ENCODE measurements at regions not wholly inside any gene's neighbourhood (a gene's known extent, or its start where the extent isn't known, plus 50 kb on each side); places are given as distances from the start of the nearest gene placed in this dataset.

- no peak for DNase-seq
- H3K4me3 ChIP-seq = no peak overlapping the region
Observed at GRCh38 chr7:46885167-46885566, 696.7 kb downstream of the TNS3 start.

GRCh38 chr7:46881507-46882127 lies 700.3 kb downstream of the TNS3 start:
- no peaks in the 10 kb centered on the region for H3K27me3 ChIP-seq
- H3K4me1 ChIP-seq = no peaks in the 10 kb centered on the region
- 73 to 75% methylated on average over 4 to 6 of the region's 6 CpGs for WGBS, 2 donors
- peak overlapping the region in 1 of 2 donors; percentile 27 for H3K4me3 ChIP-seq
- no peak overlapping the region for H3K27ac ChIP-seq
- H3K9me3 ChIP-seq = no peaks in the 10 kb centered on the region
- intact Hi-C loops (cut with DNase I; ENCODE audit: low total_unique reads) = no loop called here
- no peak for DNase-seq
- no peaks in the 10 kb centered on the region for H3K36me3 ChIP-seq (ENCODE audit: low read depth, missing control alignments)
- TF ChIP-seq CTCF (IDR thresholded peaks at IDR 0.05) = no peak
- no peak for TF ChIP-seq POLR2A (IDR thresholded peaks at IDR 0.05)

More at GRCh38 chr7:46885167-46885566, 696.7 kb downstream of the TNS3 start:
- Histone ChIP-seq H3K36me3 (ENCODE audit: low read depth, missing control alignments) (no peaks in the 10 kb centered on the region), H3K27me3 (no peaks in the 10 kb centered on the region), H3K27ac (no peak overlapping the region), H3K9me3 (no peaks in the 10 kb centered on the region), H3K4me1 (no peaks in the 10 kb centered on the region)
- intact Hi-C loops (cut with DNase I; ENCODE audit: low total_unique reads) = no loop called here
- TF ChIP-seq POLR2A (IDR thresholded peaks at IDR 0.05) (no peak), CTCF (IDR thresholded peaks at IDR 0.05) (no peak)
- WGBS, 2 donors = 78 to 83% methylated on average over 5 of the region's 5 CpGs

- Histone ChIP-seq H3K9me3 (no peaks in the 10 kb centered on the region), H3K27me3 (no peaks in the 10 kb centered on the region), H3K4me1 (no peaks in the 10 kb centered on the region), H3K27ac (no peak overlapping the region), H3K4me3 (peak overlapping the region in 1 of 2 donors; percentile 27), H3K36me3 (ENCODE audit: low read depth, missing control alignments) (no peaks in the 10 kb centered on the region)
- no peak for DNase-seq
- TF ChIP-seq POLR2A (IDR thresholded peaks at IDR 0.05) (no peak), CTCF (IDR thresholded peaks at IDR 0.05) (no peak)
- WGBS, 2 donors = 65 to 77% methylated on average over 7 of the region's 7 CpGs
- intact Hi-C loops (cut with DNase I; ENCODE audit: low total_unique reads) = no loop called here
Observed at GRCh38 chr7:46880508-46881196, 701.3 kb downstream of the TNS3 start.

GRCh38 chr7:46879783-46880182 lies 702.1 kb downstream of the TNS3 start:
- H3K9me3 ChIP-seq = no peaks in the 10 kb centered on the region
- no peaks in the 10 kb centered on the region for H3K36me3 ChIP-seq (ENCODE audit: low read depth, missing control alignments)
- H3K4me3 ChIP-seq = no peak overlapping the region
- 76 to 78% methylated on average over 2 of the region's 2 CpGs for WGBS, 2 donors
- no peak for DNase-seq
- no peak overlapping the region for H3K27ac ChIP-seq
- intact Hi-C loops (cut with DNase I; ENCODE audit: low total_unique reads) = no loop called here
- H3K4me1 ChIP-seq = no peaks in the 10 kb centered on the region
- no peaks in the 10 kb centered on the region for H3K27me3 ChIP-seq
- TF ChIP-seq CTCF (IDR thresholded peaks at IDR 0.05) (no peak), POLR2A (IDR thresholded peaks at IDR 0.05) (no peak)

GRCh38 chr7:46871516-46871915 lies 710.4 kb downstream of the TNS3 start:
- Histone ChIP-seq H3K4me3 (no peak overlapping the region), H3K27me3 (no peaks in the 10 kb centered on the region), H3K36me3 (ENCODE audit: low read depth, missing control alignments) (no peaks in the 10 kb centered on the region), H3K27ac (no peak overlapping the region), H3K4me1 (no peaks in the 10 kb centered on the region), H3K9me3 (no peaks in the 10 kb centered on the region)
- DNase-seq = no peak
- TF ChIP-seq POLR2A (IDR thresholded peaks at IDR 0.05) = no peak
- TF ChIP-seq CTCF (IDR thresholded peaks at IDR 0.05) = no peak
- intact Hi-C loops (cut with DNase I; ENCODE audit: low total_unique reads) = no loop called here
- WGBS, 2 donors = 66 to 85% methylated on average over 4 of the region's 4 CpGs
